NCI-H1417 (cell line): ENCODE measurements at regions not wholly inside any gene's neighbourhood (a gene's known extent, or its start where the extent isn't known, plus 50 kb on each side); places are given as distances from the start of the nearest gene placed in this dataset.
"Not testable (repeated sequence)": the region's sequence is repeated elsewhere in the genome, so short reads cannot be mapped to it uniquely, and the experiment has no call there.

ENCODE experiments used
- DNase-seq, 3 experiments: peaks; one replicate each; lab custom pipeline; 2025; lab: John Stamatoyannopoulos, UW

GRCh38 chr18:15315301-15315700 is 567.3 kb downstream of the ANKRD30B start:
- peak in 1 of 3 experiments; percentile 15 for DNase-seq

GRCh38 chr18:15318655-15319054 is 570.7 kb downstream of the ANKRD30B start:
- not testable (repeated sequence) for DNase-seq

GRCh38 chr18:15329713-15330112 is 581.7 kb downstream of the ANKRD30B start:
- DNase-seq, result not testable (repeated sequence)

GRCh38 chr18:15330149-15330548 is 582.2 kb downstream of the ANKRD30B start:
- not testable (repeated sequence) for DNase-seq

- not testable (repeated sequence) for DNase-seq
Measured at GRCh38 chr18:15330600-15330999, 582.6 kb downstream of the ANKRD30B start.

- not testable (repeated sequence) for DNase-seq
Measured at GRCh38 chr18:15375671-15376070, 627.7 kb downstream of the ANKRD30B start.

GRCh38 chr18:15407874-15408273 is 659.9 kb downstream of the ANKRD30B start:
- not testable (repeated sequence) for DNase-seq
